Neural progenitor cell (in vitro differentiated cells): ENCODE measurements at regions not wholly inside any gene's neighbourhood (a gene's known extent, or its start where the extent isn't known, plus 50 kb on each side); places are given as distances from the start of the nearest gene placed in this dataset.

Experiments
- CTCF ChIP-seq: fragments of 200-600 bp; sonication (generic); IDR thresholded peaks from 2 replicates; pipeline ENCODE4 v1.5.1; 2017; ENCODE audit warnings: antibody characterized with exemption, mild to moderate bottlenecking
- EZH2 ChIP-seq: fragments of 200-600 bp; sonication (generic); IDR thresholded peaks from 2 replicates; pipeline ENCODE4 v1.6.1; 2017; ENCODE audit warnings: antibody characterized with exemption, mild to moderate bottlenecking, moderate library complexity
- EZH2phosphoT487 ChIP-seq: fragments of 200-600 bp; sonication (generic); IDR thresholded peaks from 2 replicates; pipeline ENCODE4 v1.6.1; 2017; ENCODE audit warnings: antibody characterized with exemption

GRCh38 chr20:21016751-21017150, 89.4 kb downstream of the LINC00237 start:
- TF ChIP-seq CTCF (no peak), EZH2 (no peak), EZH2phosphoT487 (no peak)
